Activated T-cell treated with anti-CD3 and anti-CD28 coated beads, Interleukin-2, amount 50 U/mL, for 4 hours (primary cell): ENCODE measurements at regions not wholly inside any gene's neighbourhood (a gene's known extent, or its start where the extent isn't known, plus 50 kb on each side); places are given as distances from the start of the nearest gene placed in this dataset.

Experiments used
- ATAC-seq, 2 donors: fragments of 200-7000 bp; cut with Tn5 transposase; one replicate each; pipeline ENCODE4 v1.10.0; 2021
- DNase-seq: peaks from one replicate; pipeline ENCODE4 v3.0.0-alpha.2; 2020
- H3K27me3 Mint-ChIP-seq: one replicate; pipeline ENCODE4 v1.8.0; 2021; ENCODE audit warnings: low read depth, mixed read lengths
- H3K36me3 Mint-ChIP-seq: one replicate; pipeline ENCODE4 v1.8.0; 2022; ENCODE audit warnings: mixed read lengths; ENCODE audit not compliant: insufficient read depth
- H3K4me1 Mint-ChIP-seq: one replicate; pipeline ENCODE4 v1.8.0; 2021; ENCODE audit warnings: low read depth, mixed read lengths
- H3K4me3 Mint-ChIP-seq: one replicate; pipeline ENCODE4 v1.8.0; 2021; ENCODE audit warnings: mild to moderate bottlenecking, moderate library complexity, mixed read lengths
- H3K9me3 Mint-ChIP-seq: one replicate; pipeline ENCODE4 v1.8.0; 2021; ENCODE audit warnings: mixed read lengths

GRCh38 chr5:115072266-115073064, 97.2 kb downstream of the TRIM36 start:
- peaks cover 14% of the 10 kb centered on the region for H3K4me1 Mint-ChIP-seq
- DNase-seq, result no peak
- ATAC-seq, result no peak
- H3K36me3 Mint-ChIP-seq, result no peaks in the 10 kb centered on the region
- no peak overlapping the region for H3K4me3 Mint-ChIP-seq
- H3K9me3 Mint-ChIP-seq, result no peaks in the 10 kb centered on the region
- H3K27me3 Mint-ChIP-seq, result peaks cover 10% of the 10 kb centered on the region

- Mint-ChIP-seq H3K36me3 (no peaks in the 10 kb centered on the region), H3K4me3 (no peak overlapping the region), H3K9me3 (no peaks in the 10 kb centered on the region), H3K27me3 (peaks cover 17% of the 10 kb centered on the region), H3K4me1 (peaks cover 14% of the 10 kb centered on the region)
- ATAC-seq (no peak), DNase-seq (no peak)
Measured at GRCh38 chr5:115070737-115071136, 99.0 kb downstream of the TRIM36 start.

- Mint-ChIP-seq H3K36me3 (no peaks in the 10 kb centered on the region), H3K4me1 (peaks cover 14% of the 10 kb centered on the region), H3K9me3 (no peaks in the 10 kb centered on the region), H3K27me3 (peaks cover 17% of the 10 kb centered on the region), H3K4me3 (no peak overlapping the region)
- ATAC-seq (no peak), DNase-seq (no peak)
Measured at GRCh38 chr5:115069087-115069968, 100.4 kb downstream of the TRIM36 start.

GRCh38 chr5:115068239-115069086, 101.2 kb downstream of the TRIM36 start:
- peak; percentile 57 to 66 for ATAC-seq
- no peak for DNase-seq
- Mint-ChIP-seq H3K4me3 (no peak overlapping the region), H3K36me3 (no peaks in the 10 kb centered on the region), H3K27me3 (peaks cover 17% of the 10 kb centered on the region), H3K9me3 (no peaks in the 10 kb centered on the region), H3K4me1 (peaks cover 14% of the 10 kb centered on the region)

- Mint-ChIP-seq H3K4me3 (no peak overlapping the region), H3K4me1 (peaks cover 10% of the 10 kb centered on the region), H3K27me3 (peaks cover 8% of the 10 kb centered on the region), H3K9me3 (no peaks in the 10 kb centered on the region), H3K36me3 (no peaks in the 10 kb centered on the region)
- no peak for DNase-seq
- ATAC-seq, result no peak
Measured at GRCh38 chr5:115064380-115064779, 105.3 kb downstream of the TRIM36 start.

- peaks cover 4% of the 10 kb centered on the region for H3K9me3 Mint-ChIP-seq
- peaks cover 5% of the 10 kb centered on the region for H3K27me3 Mint-ChIP-seq
- DNase-seq (no peak), ATAC-seq (no peak)
- H3K36me3 Mint-ChIP-seq, result no peaks in the 10 kb centered on the region
- no peaks in the 10 kb centered on the region for H3K4me1 Mint-ChIP-seq
- H3K4me3 Mint-ChIP-seq, result no peak overlapping the region
Measured at GRCh38 chr5:115054387-115054951, 115.2 kb downstream of the TRIM36 start.

- H3K9me3 Mint-ChIP-seq, result peaks cover 4% of the 10 kb centered on the region
- H3K36me3 Mint-ChIP-seq, result no peaks in the 10 kb centered on the region
- H3K27me3 Mint-ChIP-seq, result peaks cover 3% of the 10 kb centered on the region
- DNase-seq (no peak), ATAC-seq (no peak)
- H3K4me3 Mint-ChIP-seq, result no peak overlapping the region
- no peaks in the 10 kb centered on the region for H3K4me1 Mint-ChIP-seq
Measured at GRCh38 chr5:115052948-115053347, 116.8 kb downstream of the TRIM36 start.

GRCh38 chr5:115050866-115051265, 118.8 kb downstream of the TRIM36 start:
- Mint-ChIP-seq H3K4me1 (no peaks in the 10 kb centered on the region), H3K36me3 (no peaks in the 10 kb centered on the region), H3K4me3 (no peak overlapping the region), H3K9me3 (peaks cover 4% of the 10 kb centered on the region), H3K27me3 (peaks cover 3% of the 10 kb centered on the region)
- DNase-seq (no peak), ATAC-seq (no peak)

GRCh38 chr5:115033861-115034260, 135.8 kb downstream of the TRIM36 start:
- H3K27me3 Mint-ChIP-seq, result peaks cover 3% of the 10 kb centered on the region
- peaks cover 14% of the 10 kb centered on the region for H3K9me3 Mint-ChIP-seq
- no peaks in the 10 kb centered on the region for H3K36me3 Mint-ChIP-seq
- no peak for ATAC-seq
- no peak for DNase-seq
- no peak overlapping the region for H3K4me3 Mint-ChIP-seq
- H3K4me1 Mint-ChIP-seq, result no peaks in the 10 kb centered on the region

GRCh38 chr5:115028557-115028956, 141.2 kb downstream of the TRIM36 start:
- H3K27me3 Mint-ChIP-seq, result peaks cover 2% of the 10 kb centered on the region
- H3K36me3 Mint-ChIP-seq, result no peaks in the 10 kb centered on the region
- no peaks in the 10 kb centered on the region for H3K9me3 Mint-ChIP-seq
- no peak overlapping the region for H3K4me3 Mint-ChIP-seq
- no peak for ATAC-seq
- no peaks in the 10 kb centered on the region for H3K4me1 Mint-ChIP-seq
- no peak for DNase-seq

GRCh38 chr5:115024922-115025321, 144.8 kb downstream of the TRIM36 start:
- Mint-ChIP-seq H3K9me3 (no peaks in the 10 kb centered on the region), H3K4me1 (no peaks in the 10 kb centered on the region), H3K27me3 (no peaks in the 10 kb centered on the region), H3K36me3 (no peaks in the 10 kb centered on the region), H3K4me3 (no peak overlapping the region)
- ATAC-seq, result no peak
- no peak for DNase-seq

- H3K27me3 Mint-ChIP-seq, result no peaks in the 10 kb centered on the region
- H3K36me3 Mint-ChIP-seq, result no peaks in the 10 kb centered on the region
- no peak overlapping the region for H3K4me3 Mint-ChIP-seq
- no peak for DNase-seq
- ATAC-seq, result no peak
- H3K4me1 Mint-ChIP-seq, result no peaks in the 10 kb centered on the region
- H3K9me3 Mint-ChIP-seq, result no peaks in the 10 kb centered on the region
Measured at GRCh38 chr5:115022303-115022702, 147.4 kb downstream of the TRIM36 start.

GRCh38 chr5:115016646-115017045, 153.1 kb downstream of the TRIM36 start:
- DNase-seq (no peak), ATAC-seq (no peak)
- peaks cover 4% of the 10 kb centered on the region for H3K9me3 Mint-ChIP-seq
- H3K27me3 Mint-ChIP-seq, result peaks cover 2% of the 10 kb centered on the region
- H3K4me1 Mint-ChIP-seq, result no peaks in the 10 kb centered on the region
- H3K4me3 Mint-ChIP-seq, result no peak overlapping the region
- no peaks in the 10 kb centered on the region for H3K36me3 Mint-ChIP-seq

- no peaks in the 10 kb centered on the region for H3K27me3 Mint-ChIP-seq
- H3K4me3 Mint-ChIP-seq, result no peak overlapping the region
- ATAC-seq (no peak), DNase-seq (no peak)
- no peaks in the 10 kb centered on the region for H3K9me3 Mint-ChIP-seq
- H3K36me3 Mint-ChIP-seq, result no peaks in the 10 kb centered on the region
- no peaks in the 10 kb centered on the region for H3K4me1 Mint-ChIP-seq
Measured at GRCh38 chr5:114999176-114999575, 170.5 kb downstream of the TRIM36 start.
